ENCODE measurements at regions not wholly inside any gene's neighbourhood (a gene's known extent, or its start where the extent isn't known, plus 50 kb on each side); places are given as distances from the start of the nearest gene placed in this dataset.

DNA sequence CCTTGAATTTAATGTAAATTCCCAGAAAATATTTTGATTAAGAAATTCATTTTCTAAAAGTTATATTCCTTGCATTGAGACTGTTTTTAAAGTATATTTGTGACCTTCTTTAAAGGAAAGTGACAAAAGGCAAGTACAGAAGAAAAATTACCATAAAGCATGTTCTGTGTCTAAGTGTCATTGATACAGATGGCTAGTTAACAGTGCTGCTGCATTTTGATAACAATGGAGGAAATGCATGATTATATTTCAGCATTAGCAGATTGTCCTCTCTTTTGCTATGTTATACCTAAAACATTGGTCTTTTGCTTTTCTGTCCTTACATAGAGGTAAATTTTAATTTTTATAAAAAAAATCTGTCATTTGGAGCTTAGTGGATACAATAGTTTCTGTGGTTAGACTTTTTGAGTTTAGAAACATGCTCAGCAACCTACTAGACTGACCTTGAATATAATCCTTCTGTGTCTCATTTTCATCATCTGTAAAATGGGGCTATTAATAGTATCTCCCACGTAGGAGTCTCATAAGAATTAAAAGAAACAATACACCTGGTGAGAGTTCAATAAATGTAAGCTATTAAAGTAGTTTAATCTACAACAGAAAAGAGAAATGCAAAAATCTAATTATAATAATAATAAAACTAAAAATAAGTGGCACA is 51.1 kb upstream of the RGS21 start:
- H3K4me3 ChIP-seq (ENCODE audit: low read depth, low read length), result no peak overlapping the region
- H4K12ac ChIP-seq (ENCODE audit: low read depth, low read length), result no peak overlapping the region
- no CpG with 5 or more reads among the region's 1 CpG for WGBS (ENCODE audit: extremely low coverage, insufficient coverage, insufficient read length)
- H3K9ac ChIP-seq (ENCODE audit: low read length), result no peak overlapping the region
- H3K18ac ChIP-seq (ENCODE audit: low read length), result no peak overlapping the region
- no peak overlapping the region for H3K23ac ChIP-seq (ENCODE audit: low read length)
- H3K27ac ChIP-seq (ENCODE audit: low read depth, low read length), result no peak overlapping the region
- H3K4me1 ChIP-seq (ENCODE audit: control insufficient read depth in 1 of 2, insufficient read depth in 2 of 2, low read length in 2 of 2), result no peaks in the 10 kb centered on the region
- no peaks in the 10 kb centered on the region for H3K9me3 ChIP-seq (ENCODE audit: insufficient read depth, low read depth, low read length)
- H3K36me3 ChIP-seq (ENCODE audit: control insufficient read depth in 1 of 2, insufficient read depth in 2 of 2, low read length in 2 of 2), result no peaks in the 10 kb centered on the region
- H3K79me2 ChIP-seq (ENCODE audit: control insufficient read depth, insufficient read depth, low read length, poor library complexity), result no peaks in the 10 kb centered on the region
- no peak overlapping the region for H4K8ac ChIP-seq (ENCODE audit: low read depth, low read length)
- H2BK120ac ChIP-seq (ENCODE audit: insufficient read depth, low read length, poor library complexity), result no peak overlapping the region
- no peak overlapping the region for H3K14ac ChIP-seq (ENCODE audit: low read length)
- no peak for DNase-seq
- H2AFZ ChIP-seq (ENCODE audit: insufficient read depth, low read length, poor library complexity), result no peak overlapping the region
- no peak overlapping the region for H2BK12ac ChIP-seq (ENCODE audit: low read length)
- no peaks in the 10 kb centered on the region for H3K27me3 ChIP-seq (ENCODE audit: insufficient read depth, low read length)
- no peak overlapping the region for H3K4ac ChIP-seq (ENCODE audit: low read depth, low read length)
- H2AK5ac ChIP-seq (ENCODE audit: low read length), result no peak overlapping the region
- no peak overlapping the region for H4K91ac ChIP-seq (ENCODE audit: low read depth, low read length)
- no peaks in the 10 kb centered on the region for H3K79me1 ChIP-seq (ENCODE audit: low read length)
- H2BK5ac ChIP-seq (ENCODE audit: low read depth, low read length, poor library complexity), result no peak overlapping the region
- no peak overlapping the region for H3K4me2 ChIP-seq (ENCODE audit: low read length)

DNA sequence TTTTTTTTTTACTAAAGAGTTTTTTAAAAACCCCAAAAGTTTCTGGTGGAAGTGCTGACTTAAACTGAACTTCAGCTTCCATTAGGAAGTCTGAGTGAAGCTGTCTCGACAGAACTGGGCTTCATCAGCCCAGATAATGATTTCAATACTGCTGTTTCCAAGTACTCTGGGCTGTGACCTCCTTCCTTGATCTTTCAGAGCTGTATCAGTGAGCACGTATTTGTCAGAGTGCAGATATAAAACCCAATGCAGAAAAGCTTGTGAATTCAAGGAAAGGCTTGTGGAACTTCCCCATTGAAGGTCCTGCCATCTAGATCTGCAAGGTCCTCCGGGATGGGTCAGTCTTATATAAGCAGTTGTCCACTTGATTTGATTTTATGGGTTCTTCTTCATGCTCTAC is 50.1 kb upstream of the RGS21 start:
- H3K27me3 ChIP-seq (ENCODE audit: insufficient read depth, low read length), result no peaks in the 10 kb centered on the region
- H3K18ac ChIP-seq (ENCODE audit: low read length), result no peak overlapping the region
- DNase-seq, result no peak
- no peaks in the 10 kb centered on the region for H3K79me2 ChIP-seq (ENCODE audit: control insufficient read depth, insufficient read depth, low read length, poor library complexity)
- no peak overlapping the region for H4K12ac ChIP-seq (ENCODE audit: low read depth, low read length)
- no peak overlapping the region for H2BK12ac ChIP-seq (ENCODE audit: low read length)
- no peak overlapping the region for H2AFZ ChIP-seq (ENCODE audit: insufficient read depth, low read length, poor library complexity)
- no peaks in the 10 kb centered on the region for H3K36me3 ChIP-seq (ENCODE audit: control insufficient read depth in 1 of 2, insufficient read depth in 2 of 2, low read length in 2 of 2)
- no peak overlapping the region for H3K9ac ChIP-seq (ENCODE audit: low read length)
- H2BK120ac ChIP-seq (ENCODE audit: insufficient read depth, low read length, poor library complexity), result no peak overlapping the region
- H3K4me3 ChIP-seq (ENCODE audit: low read depth, low read length), result no peak overlapping the region
- H3K4me1 ChIP-seq (ENCODE audit: control insufficient read depth in 1 of 2, insufficient read depth in 2 of 2, low read length in 2 of 2), result no peaks in the 10 kb centered on the region
- no peaks in the 10 kb centered on the region for H3K79me1 ChIP-seq (ENCODE audit: low read length)
- no peak overlapping the region for H3K4me2 ChIP-seq (ENCODE audit: low read length)
- no peak overlapping the region for H2AK5ac ChIP-seq (ENCODE audit: low read length)
- H2BK5ac ChIP-seq (ENCODE audit: low read depth, low read length, poor library complexity), result no peak overlapping the region
- WGBS (ENCODE audit: extremely low coverage, insufficient coverage, insufficient read length), result no CpG with 5 or more reads among the region's 3 CpGs
- H3K9me3 ChIP-seq (ENCODE audit: insufficient read depth, low read depth, low read length), result no peaks in the 10 kb centered on the region
- H3K27ac ChIP-seq (ENCODE audit: low read depth, low read length), result no peak overlapping the region
- H3K23ac ChIP-seq (ENCODE audit: low read length), result no peak overlapping the region
- no peak overlapping the region for H3K14ac ChIP-seq (ENCODE audit: low read length)
- H4K91ac ChIP-seq (ENCODE audit: low read depth, low read length), result no peak overlapping the region
- H4K8ac ChIP-seq (ENCODE audit: low read depth, low read length), result no peak overlapping the region
- no peak overlapping the region for H3K4ac ChIP-seq (ENCODE audit: low read depth, low read length)

Data from trophoblast cell (in vitro differentiated cells and primary cell).